SK-N-MC (cell line): ENCODE measurements at regions not wholly inside any gene's neighbourhood (a gene's known extent, or its start where the extent isn't known, plus 50 kb on each side); places are given as distances from the start of the nearest gene placed in this dataset.
"Not testable (repeated sequence)": the region's sequence is repeated elsewhere in the genome, so short reads cannot be mapped to it uniquely, and the experiment has no call there.

Experiments
- EZH2 ChIP-seq: fragments of 200-600 bp; sonication (generic); IDR thresholded peaks from one replicate; pipeline ENCODE4 v1.6.1; 2017; ENCODE audit warnings: antibody characterized with exemption
- FOXP2 ChIP-seq: optimal IDR thresholded peaks from 2 replicates; pipeline ENCODE3; 2011; ENCODE audit warnings: mild to moderate bottlenecking, moderate library complexity; ENCODE audit not compliant: insufficient read depth; ENCODE audit errors: extremely low read length, control extremely low read depth
- POLR2AphosphoS5 ChIP-seq: IDR thresholded peaks from 2 replicates; pipeline ENCODE4 v1.6.1; 2012; ENCODE audit warnings: mild to moderate bottlenecking, low read depth, low read length, borderline replicate concordance

GRCh38 chr5:62232218-62232617 lies 73.8 kb upstream of the KIF2A start:
- TF ChIP-seq EZH2, POLR2AphosphoS5, FOXP2: not testable (repeated sequence)
